Esophagus squamous epithelium (tissue), 5 donors: ENCODE measurements at regions not wholly inside any gene's neighbourhood (a gene's known extent, or its start where the extent isn't known, plus 50 kb on each side); places are given as distances from the start of the nearest gene placed in this dataset.

Experiments used
- DNase-seq: peaks from one replicate; lab custom pipeline; 2025; lab: John Stamatoyannopoulos, UW
- H3K27ac ChIP-seq, 4 donors: fragments of 200-600 bp; sonication (generic); one replicate each; pipeline ENCODE4 v1.5.1; 2016 to 2019; ENCODE audit warnings: mild to moderate bottlenecking in 1 of 4
- H3K27me3 ChIP-seq, 4 donors: fragments of 200-600 bp; sonication (generic); 1 replicate in 3 of 4; 2 replicates in 1 of 4; pipeline versions ENCODE4 v1.5.1 to v1.6.0; 2017 to 2021; ENCODE audit warnings: antibody characterized with exemption in 1 of 4
- H3K36me3 ChIP-seq, 3 donors: fragments of 200-600 bp; sonication (generic); one replicate each; pipeline ENCODE4 v1.5.1; 2016 to 2019
- H3K4me1 ChIP-seq, 3 donors: fragments of 200-600 bp; sonication (generic); one replicate each; pipeline ENCODE4 v1.5.1; 2017 to 2019
- H3K4me3 ChIP-seq, 4 donors: fragments of 200-600 bp; sonication (generic); 1 replicate in 3 of 4; 2 replicates in 1 of 4; pipeline ENCODE4 v1.5.1; 2016 to 2019; ENCODE audit warnings: mild to moderate bottlenecking in 2 of 4, moderate library complexity in 1 of 4
- H3K9me3 ChIP-seq, 3 donors: fragments of 200-600 bp; sonication (generic); one replicate each; pipeline ENCODE4 v1.5.1; 2016 to 2019
- CTCF ChIP-seq, 6 experiments: fragments of 450-650 bp in 4 of 6; fragments of 200-600 bp in 2 of 6; sonication (generic) in 2 of 6; IDR thresholded peaks; one replicate each; pipeline ENCODE4 v1.5.1; 2016 to 2019; ENCODE audit warnings: antibody characterized with exemption in 6 of 6, mild to moderate bottlenecking in 4 of 6, moderate library complexity in 4 of 6
- POLR2A ChIP-seq, 4 donors: fragments of 450-650 bp; IDR thresholded peaks; one replicate each; pipeline ENCODE4 v1.6.1; 2017; ENCODE audit warnings: antibody characterized with exemption in 4 of 4, mild to moderate bottlenecking in 4 of 4, moderate library complexity in 3 of 4
- WGBS, 2 donors: methylation state at CpG; one replicate each; pipeline ENCODE4 v1.1.5; 2018; 5-methylcytosine and 5-hydroxymethylcytosine counted together
- intact Hi-C: fragments of 100-400 bp; cut with DNase I; formaldehyde crosslinking; loops from one replicate; pipeline ENCODE4 v1.15.0; 2022
- donor health status: DM: yes; HTN: yes; CAD: no.

GRCh38 chr10:21281765-21282484, 243.6 kb downstream of the SKIDA1 start:
- H3K4me1 ChIP-seq = peaks cover 0 to 7% (median 0%) of the 10 kb centered on the region in 3 donors
- H3K27me3 ChIP-seq = no peaks in the 10 kb centered on the region
- no peaks in the 10 kb centered on the region for H3K36me3 ChIP-seq
- H3K9me3 ChIP-seq = no peaks in the 10 kb centered on the region
- TF ChIP-seq POLR2A (IDR thresholded peaks at IDR 0.05) (no peak), CTCF (IDR thresholded peaks at IDR 0.05) (no peak)
- intact Hi-C loops = no loop called here
- no peak for DNase-seq
- no peak overlapping the region for H3K27ac ChIP-seq
- H3K4me3 ChIP-seq = no peak overlapping the region
- 80 to 84% methylated on average over 8 of the region's 8 CpGs for WGBS, 2 donors

- Histone ChIP-seq H3K9me3 (no peaks in the 10 kb centered on the region), H3K4me3 (no peak overlapping the region), H3K4me1 (peaks cover 0 to 7% (median 0%) of the 10 kb centered on the region in 3 donors), H3K27me3 (no peaks in the 10 kb centered on the region), H3K36me3 (no peaks in the 10 kb centered on the region), H3K27ac (no peak overlapping the region)
- TF ChIP-seq POLR2A (IDR thresholded peaks at IDR 0.05) (no peak), CTCF (IDR thresholded peaks at IDR 0.05) (no peak)
- 89 to 92% methylated on average over 2 of the region's 2 CpGs for WGBS, 2 donors
- DNase-seq = no peak
- intact Hi-C loops = no loop called here
These were observed 244.4 kb downstream of the SKIDA1 start for GRCh38 chr10:21280971-21281572.

- Histone ChIP-seq H3K4me1 (peaks cover 0 to 7% (median 0%) of the 10 kb centered on the region in 3 donors), H3K4me3 (no peak overlapping the region), H3K36me3 (no peaks in the 10 kb centered on the region), H3K27me3 (no peaks in the 10 kb centered on the region), H3K27ac (no peak overlapping the region), H3K9me3 (no peaks in the 10 kb centered on the region)
- no peak for DNase-seq
- intact Hi-C loops = no loop called here
- no peak for TF ChIP-seq POLR2A (IDR thresholded peaks at IDR 0.05)
- no peak for TF ChIP-seq CTCF (IDR thresholded peaks at IDR 0.05)
- 90 to 91% methylated on average over 5 of the region's 5 CpGs for WGBS, 2 donors
These were observed 245.4 kb downstream of the SKIDA1 start for GRCh38 chr10:21280037-21280436.

GRCh38 chr10:21279217-21279575, 246.3 kb downstream of the SKIDA1 start:
- 40 to 100% methylated on average over 1 to 3 of the region's 3 CpGs for WGBS, 2 donors
- Histone ChIP-seq H3K4me1 (peaks cover 0 to 7% (median 0%) of the 10 kb centered on the region in 3 donors), H3K27ac (no peak overlapping the region), H3K4me3 (no peak overlapping the region), H3K36me3 (no peaks in the 10 kb centered on the region), H3K9me3 (no peaks in the 10 kb centered on the region), H3K27me3 (no peaks in the 10 kb centered on the region)
- intact Hi-C loops = loop anchor here (10.0 kb wide), 1 partner anchor 216 kb away; no protein-coding TSS in a partner anchor
- TF ChIP-seq POLR2A (IDR thresholded peaks at IDR 0.05) (no peak), CTCF (IDR thresholded peaks at IDR 0.05) (no peak)
- no peak for DNase-seq

GRCh38 chr10:21278491-21279216, 246.8 kb downstream of the SKIDA1 start:
- H3K4me3 ChIP-seq = no peak overlapping the region
- H3K4me1 ChIP-seq = peaks cover 0 to 7% (median 0%) of the 10 kb centered on the region in 3 donors
- H3K27me3 ChIP-seq = no peaks in the 10 kb centered on the region
- TF ChIP-seq POLR2A (IDR thresholded peaks at IDR 0.05) (no peak), CTCF (IDR thresholded peaks at IDR 0.05) (peak; percentile 49 to 86 (median 74))
- no peaks in the 10 kb centered on the region for H3K36me3 ChIP-seq
- WGBS, 2 donors = 24 to 38% methylated on average over 7 to 8 of the region's 8 CpGs
- intact Hi-C loops = loop anchor here (10.0 kb wide), 1 partner anchor 216 kb away; no protein-coding TSS in a partner anchor
- no peaks in the 10 kb centered on the region for H3K9me3 ChIP-seq
- H3K27ac ChIP-seq = no peak overlapping the region
- DNase-seq = peak; percentile 53
